Peyer's patch (tissue), 4 donors: ENCODE measurements at regions not wholly inside any gene's neighbourhood (a gene's known extent, or its start where the extent isn't known, plus 50 kb on each side); places are given as distances from the start of the nearest gene placed in this dataset.

Experiments used
- POLR2A ChIP-seq, 2 donors: fragments of 450-650 bp; IDR thresholded peaks; one replicate each; pipeline ENCODE4 v1.5.1; 2017; ENCODE audit warnings: antibody characterized with exemption in 2 of 2, mild to moderate bottlenecking in 2 of 2, moderate library complexity in 2 of 2
- TF ChIP-seq, protein P1 (sequence below), 6 experiments: fragments of 450-650 bp in 4 of 6; fragments of 200-600 bp in 2 of 6; sonication (generic) in 1 of 6; IDR thresholded peaks; one replicate each; pipeline ENCODE4 v1.5.1; 2017 to 2019; ENCODE audit warnings: antibody characterized with exemption in 6 of 6, mild to moderate bottlenecking in 3 of 6, moderate library complexity in 1 of 6

DNA sequence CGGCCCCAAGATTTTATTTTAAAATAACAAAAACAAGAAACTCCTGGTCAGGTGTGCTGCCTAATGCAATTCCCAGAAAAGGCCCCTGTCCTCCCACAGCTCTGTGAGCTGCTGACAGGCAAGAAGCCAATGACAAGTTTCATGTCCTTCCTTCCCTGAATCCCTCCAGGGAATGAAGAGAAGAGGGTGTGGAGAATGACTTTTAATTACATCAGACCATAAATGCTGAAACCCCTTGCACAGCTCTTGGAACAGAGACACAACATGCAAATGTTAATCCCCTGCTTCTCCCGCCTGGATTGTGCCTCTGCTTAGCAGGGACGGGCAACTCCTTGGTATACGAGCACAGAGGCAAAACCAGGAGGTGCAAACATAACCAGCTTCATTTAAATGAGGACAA is 228.1 kb upstream of the CAMK1G start:
- TF ChIP-seq, protein P1, sequence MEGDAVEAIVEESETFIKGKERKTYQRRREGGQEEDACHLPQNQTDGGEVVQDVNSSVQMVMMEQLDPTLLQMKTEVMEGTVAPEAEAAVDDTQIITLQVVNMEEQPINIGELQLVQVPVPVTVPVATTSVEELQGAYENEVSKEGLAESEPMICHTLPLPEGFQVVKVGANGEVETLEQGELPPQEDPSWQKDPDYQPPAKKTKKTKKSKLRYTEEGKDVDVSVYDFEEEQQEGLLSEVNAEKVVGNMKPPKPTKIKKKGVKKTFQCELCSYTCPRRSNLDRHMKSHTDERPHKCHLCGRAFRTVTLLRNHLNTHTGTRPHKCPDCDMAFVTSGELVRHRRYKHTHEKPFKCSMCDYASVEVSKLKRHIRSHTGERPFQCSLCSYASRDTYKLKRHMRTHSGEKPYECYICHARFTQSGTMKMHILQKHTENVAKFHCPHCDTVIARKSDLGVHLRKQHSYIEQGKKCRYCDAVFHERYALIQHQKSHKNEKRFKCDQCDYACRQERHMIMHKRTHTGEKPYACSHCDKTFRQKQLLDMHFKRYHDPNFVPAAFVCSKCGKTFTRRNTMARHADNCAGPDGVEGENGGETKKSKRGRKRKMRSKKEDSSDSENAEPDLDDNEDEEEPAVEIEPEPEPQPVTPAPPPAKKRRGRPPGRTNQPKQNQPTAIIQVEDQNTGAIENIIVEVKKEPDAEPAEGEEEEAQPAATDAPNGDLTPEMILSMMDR (IDR thresholded peaks at IDR 0.05): no peak
- no peak for TF ChIP-seq POLR2A (IDR thresholded peaks at IDR 0.05)
